HG03280 (cell line): ENCODE measurements at regions not wholly inside any gene's neighbourhood (a gene's known extent, or its start where the extent isn't known, plus 50 kb on each side); places are given as distances from the start of the nearest gene placed in this dataset.
"Not testable (repeated sequence)": the region's sequence is repeated elsewhere in the genome, so short reads cannot be mapped to it uniquely, and the experiment has no call there.

Experiments
- ATAC-seq: cut with Tn5 transposase; IDR thresholded peaks from one replicate; pipeline ENCODE4 v1.9.1; 2021; ENCODE audit warnings: mild to moderate bottlenecking, moderate library complexity; ENCODE audit not compliant: unreplicated experiment

DNA sequence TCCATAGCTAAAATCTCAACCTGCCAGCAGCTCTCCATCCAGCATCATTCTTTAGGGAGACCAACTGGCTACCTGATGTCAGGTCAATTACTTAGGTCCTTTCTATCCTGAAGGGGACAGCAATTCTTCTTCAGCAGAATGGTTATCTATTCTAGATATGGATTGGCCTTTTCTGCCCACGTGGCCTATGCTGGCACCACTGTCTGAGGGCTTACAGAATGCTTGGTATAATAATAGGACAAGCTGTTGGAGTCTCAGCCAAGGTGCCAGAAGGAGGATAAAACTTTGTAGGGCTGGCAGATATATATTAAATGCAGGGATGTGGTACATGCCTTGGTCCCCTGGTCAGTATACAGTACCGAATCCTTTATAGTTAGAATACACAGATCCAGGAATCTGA is 89.8 kb upstream of the C1GALT1C1 start:
- no peak for ATAC-seq

DNA sequence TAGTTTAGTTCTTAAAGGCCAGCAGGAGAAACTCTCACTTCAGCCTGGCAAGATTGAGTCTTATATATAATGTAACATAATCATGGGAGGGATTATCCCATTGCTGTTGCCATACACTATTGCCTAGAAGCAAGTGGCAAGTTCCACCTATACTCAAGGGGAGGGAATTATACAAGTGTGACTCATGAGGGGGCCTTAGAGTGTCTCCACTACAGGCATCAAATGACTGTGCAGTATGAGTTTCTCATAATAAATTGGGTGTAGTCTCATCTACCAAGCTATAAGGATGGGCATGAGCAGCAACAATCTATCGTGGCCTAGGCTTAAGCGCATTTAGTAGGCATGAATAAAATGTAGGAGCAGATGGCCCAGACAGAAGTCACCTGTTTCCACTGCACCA is 89.1 kb upstream of the C1GALT1C1 start:
- ATAC-seq: no peak

DNA sequence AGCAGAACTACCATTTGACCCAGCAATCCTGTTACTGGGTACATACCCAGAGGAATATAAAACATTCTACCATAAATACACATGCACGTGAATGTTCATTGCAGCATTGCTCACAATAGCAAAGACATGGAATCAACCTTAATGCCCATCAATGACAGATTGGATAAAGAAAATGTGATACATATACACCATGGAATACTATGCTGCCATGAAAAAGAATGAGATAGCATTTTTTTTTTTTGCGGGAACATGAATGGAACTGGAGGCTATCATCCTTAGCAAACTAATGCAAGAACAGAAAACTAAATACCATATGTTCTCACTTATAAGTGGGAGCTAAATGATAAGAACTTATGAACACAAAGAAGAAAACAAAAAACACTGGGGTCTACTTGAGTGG is 72.5 kb upstream of the C1GALT1C1 start:
- ATAC-seq: not testable (repeated sequence)

DNA sequence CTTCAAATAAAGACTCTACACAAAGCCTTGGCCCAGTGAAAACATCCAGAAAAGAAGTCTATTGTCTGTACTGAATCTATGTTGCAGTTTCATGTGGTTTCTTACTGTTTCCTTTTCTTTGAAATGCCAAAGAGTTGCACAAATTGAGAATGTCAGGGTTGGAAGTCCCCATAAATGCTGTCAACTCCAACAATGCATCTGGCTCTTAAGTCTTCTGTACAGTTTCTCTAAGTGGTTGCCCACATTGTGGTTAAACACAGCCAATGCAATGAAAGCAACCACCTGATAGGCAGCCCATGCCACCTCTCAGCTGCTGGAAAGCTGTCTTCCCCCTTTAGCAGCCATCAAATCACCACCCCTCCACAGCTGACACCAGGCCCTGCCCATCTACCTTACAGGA is 67.2 kb upstream of the C1GALT1C1 start:
- ATAC-seq: peak; percentile 79

DNA sequence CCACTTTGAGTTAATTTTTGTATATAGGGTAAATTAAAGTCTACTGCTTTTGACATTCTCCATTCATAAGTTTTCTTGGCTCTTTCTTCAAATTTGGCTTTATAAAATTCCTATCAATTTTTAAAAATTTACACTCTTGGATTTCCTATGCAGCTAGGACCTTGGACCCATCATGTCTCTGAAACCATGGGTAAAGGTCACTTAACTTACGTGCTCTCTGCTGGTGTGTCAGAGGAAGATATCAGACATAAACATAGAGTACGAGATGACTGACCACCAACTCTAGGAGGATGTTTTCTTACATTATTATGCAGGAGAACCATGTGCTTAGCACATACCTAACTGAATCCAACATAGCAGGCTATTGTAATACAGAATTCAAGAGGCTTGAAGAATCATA is 62.5 kb upstream of the C1GALT1C1 start:
- no peak for ATAC-seq

DNA sequence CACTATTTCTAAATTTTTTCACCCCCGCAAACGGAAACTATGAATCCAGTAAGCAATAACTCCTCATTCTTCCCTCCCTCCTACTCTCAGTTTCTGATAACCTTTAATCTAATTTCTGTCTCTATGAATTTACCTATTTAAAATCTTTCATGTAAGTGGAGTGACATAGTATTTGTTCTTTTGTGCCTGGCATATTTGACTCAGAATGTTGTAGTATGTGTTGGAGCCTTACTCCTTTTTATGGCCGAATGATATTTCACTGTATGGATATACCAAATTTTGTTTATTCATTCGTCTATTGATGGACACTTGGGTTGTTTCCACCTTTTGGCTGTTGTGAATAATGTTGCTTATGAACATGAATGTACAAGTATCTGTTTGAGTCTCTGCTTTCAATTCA is 61.1 kb upstream of the C1GALT1C1 start:
- ATAC-seq: no peak

DNA sequence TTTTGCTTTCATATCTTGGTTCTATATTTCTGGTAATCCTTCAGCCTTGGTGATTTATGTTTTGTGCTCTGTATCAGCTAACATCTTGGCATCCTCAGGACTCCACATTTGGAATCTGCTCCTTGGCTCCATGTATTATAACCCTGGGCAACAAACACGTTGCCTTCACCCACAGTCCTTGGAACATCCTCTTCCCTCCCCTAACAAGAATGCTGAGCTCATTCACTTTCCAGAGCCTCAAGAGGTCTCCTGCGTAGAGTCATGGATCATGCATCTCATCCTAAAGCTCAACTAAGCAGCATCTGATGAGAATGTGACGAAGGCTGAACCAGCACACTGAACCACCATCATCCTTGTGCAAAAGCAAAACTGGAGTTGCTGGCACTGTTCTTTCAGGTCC is 60.5 kb upstream of the C1GALT1C1 start:
- ATAC-seq: no peak

DNA sequence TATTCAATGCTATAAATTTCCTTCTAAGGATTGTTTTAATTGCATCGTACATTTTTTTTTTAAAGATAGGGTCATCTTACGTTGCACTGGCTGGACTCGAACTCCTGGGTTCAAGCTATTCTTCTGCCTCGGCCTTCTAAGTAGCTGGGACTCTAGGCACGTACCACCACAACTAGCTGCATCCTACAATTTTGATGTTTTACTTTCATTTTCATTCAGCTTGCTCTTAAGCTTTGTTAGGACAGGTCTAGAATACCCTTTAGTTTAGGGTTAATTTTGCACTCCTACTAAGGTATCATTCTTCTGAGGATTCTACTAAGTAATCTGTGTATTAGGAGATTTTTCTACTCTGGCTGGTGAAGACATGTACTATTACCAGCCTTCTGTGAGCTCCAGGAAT is 50.2 kb upstream of the C1GALT1C1 start:
- no peak for ATAC-seq
